GM23338 (cell line): ENCODE measurements at regions not wholly inside any gene's neighbourhood (a gene's known extent, or its start where the extent isn't known, plus 50 kb on each side); places are given as distances from the start of the nearest gene placed in this dataset.

ENCODE experiments used
- ATAC-seq: fragments of 200-7000 bp; cut with Tn5 transposase; 3 replicates; pipeline ENCODE4 v1.9.1; 2020
- DNase-seq: peaks from one replicate; pipeline ENCODE4 v3.0.0-alpha.2; 2015; ENCODE audit warnings: low spot score
- H2AFZ ChIP-seq: fragments of 200-600 bp; sonication (generic); 2 replicates; pipeline ENCODE4 v1.8.0; 2016; ENCODE audit warnings: antibody characterized with exemption, mild to moderate bottlenecking, moderate library complexity
- H3F3A ChIP-seq: fragments of 200-600 bp; sonication (generic); replicated peaks from 2 replicates; pipeline ENCODE4 v1.8.0; 2017; ENCODE audit warnings: antibody characterized with exemption, mixed run types, low read depth
- H3K27ac ChIP-seq: fragments of 200-600 bp; sonication (generic); 2 replicates; pipeline ENCODE4 v1.6.1; 2016; ENCODE audit warnings: low read depth
- H3K27me3 ChIP-seq: fragments of 200-600 bp; sonication (generic); 2 replicates; pipeline ENCODE4 v1.8.0; 2016; ENCODE audit warnings: mild to moderate bottlenecking, mixed run types, moderate library complexity; ENCODE audit not compliant: insufficient read depth
- H3K36me3 ChIP-seq: fragments of 200-600 bp; sonication (generic); 2 replicates; pipeline ENCODE4 v1.8.0; 2016; ENCODE audit warnings: mild to moderate bottlenecking; ENCODE audit not compliant: insufficient read depth
- H3K4me1 ChIP-seq: fragments of 200-600 bp; sonication (generic); 2 replicates; pipeline ENCODE4 v1.8.0; 2016; ENCODE audit warnings: mild to moderate bottlenecking, moderate library complexity; ENCODE audit not compliant: insufficient read depth
- H3K4me2 ChIP-seq: fragments of 200-600 bp; sonication (generic); 2 replicates; pipeline ENCODE4 v1.7.1; 2017; ENCODE audit warnings: mixed run types
- H3K4me3 ChIP-seq: fragments of 200-600 bp; sonication (generic); 2 replicates; pipeline ENCODE4 v1.6.1; 2016; ENCODE audit warnings: mixed run types
- H3K79me2 ChIP-seq: fragments of 200-600 bp; sonication (generic); replicated peaks from 2 replicates; pipeline ENCODE4 v1.8.0; 2017; ENCODE audit warnings: mild to moderate bottlenecking; ENCODE audit not compliant: insufficient read depth
- H3K9me2 ChIP-seq: fragments of 200-600 bp; sonication (generic); 2 replicates; pipeline ENCODE4 v1.8.0; 2017; ENCODE audit not compliant: insufficient read depth
- H4K20me1 ChIP-seq: fragments of 200-600 bp; sonication (generic); replicated peaks from 2 replicates; pipeline ENCODE4 v1.8.0; 2017; ENCODE audit warnings: mild to moderate bottlenecking; ENCODE audit not compliant: insufficient read depth
- H3K27ac Mint-ChIP-seq: 2 replicates; pipeline ENCODE4 v1.8.0; 2020; ENCODE audit warnings: inconsistent platforms, mild to moderate bottlenecking, moderate library complexity, mixed read lengths
- H3K27me3 Mint-ChIP-seq: 3 replicates; pipeline ENCODE4 v1.8.0; 2022; ENCODE audit warnings: low read depth, mild to moderate bottlenecking, moderate library complexity, mixed read lengths, inconsistent platforms; ENCODE audit not compliant: insufficient read depth, poor library complexity
- H3K36me3 Mint-ChIP-seq: 3 replicates; pipeline ENCODE4 v1.8.0; 2021; ENCODE audit warnings: low read depth, mild to moderate bottlenecking, inconsistent platforms, moderate library complexity, mixed read lengths
- H3K4me1 Mint-ChIP-seq: 3 replicates; pipeline ENCODE4 v1.8.0; 2020; ENCODE audit warnings: mild to moderate bottlenecking, inconsistent platforms, mixed read lengths
- H3K4me3 Mint-ChIP-seq: 3 replicates; pipeline ENCODE4 v1.8.0; 2021; ENCODE audit warnings: moderate library complexity, mild to moderate bottlenecking, inconsistent platforms, mixed read lengths
- H3K9me3 Mint-ChIP-seq: 3 replicates; pipeline ENCODE4 v1.8.0; 2020; ENCODE audit warnings: moderate library complexity, mild to moderate bottlenecking, inconsistent platforms, mixed read lengths
- CREB1 ChIP-seq: fragments of 250-450 bp; sonication (Bioruptor Pico); IDR thresholded peaks from 2 replicates; pipeline ENCODE4 v1.5.0; 2020; ENCODE audit warnings: low read depth, mild to moderate bottlenecking, moderate library complexity
- CTCF ChIP-seq, 2 experiments: fragments of 200-600 bp in 1 of 2; sonication (generic) in 1 of 2; conservative IDR thresholded peaks; 2 replicates each; pipeline versions ENCODE4 v1.5.1 to v1.6.1; 2016 to 2017; ENCODE audit warnings: antibody characterized with exemption in 2 of 2, low read depth in 2 of 2, mild to moderate bottlenecking in 2 of 2, moderate library complexity in 1 of 2
- ETS1 ChIP-seq: IDR thresholded peaks from 2 replicates; pipeline ENCODE4 v1.6.1; 2016; ENCODE audit warnings: antibody characterized with exemption
- EZH2 ChIP-seq: fragments of 200-600 bp; sonication (generic); IDR thresholded peaks from one replicate; pipeline ENCODE4 v1.8.0; 2017; ENCODE audit warnings: antibody characterized with exemption, mild to moderate bottlenecking, low read depth; ENCODE audit not compliant: unreplicated experiment
- JUNB ChIP-seq: IDR thresholded peaks from one replicate; pipeline ENCODE4 v1.6.1; 2016; ENCODE audit warnings: antibody characterized with exemption; ENCODE audit not compliant: unreplicated experiment
- NANOG ChIP-seq: IDR thresholded peaks from 2 replicates; pipeline ENCODE4 v1.6.1; 2016; ENCODE audit warnings: antibody characterized with exemption, borderline replicate concordance
- POLR2AphosphoS5 ChIP-seq: IDR thresholded peaks from 2 replicates; pipeline ENCODE4 v1.6.1; 2016; ENCODE audit warnings: antibody characterized with exemption, low read depth
- REST ChIP-seq: IDR thresholded peaks from one replicate; pipeline ENCODE4 v1.6.1; 2018; ENCODE audit warnings: antibody characterized with exemption; ENCODE audit not compliant: unreplicated experiment
- STAT1 ChIP-seq: IDR thresholded peaks from one replicate; pipeline ENCODE4 v1.6.1; 2016; ENCODE audit warnings: antibody characterized with exemption; ENCODE audit not compliant: unreplicated experiment
- ZNF114 ChIP-seq: fragments of 250-450 bp; sonication (Bioruptor Pico); IDR thresholded peaks from 2 replicates; pipeline ENCODE4 v1.5.0; 2020; ENCODE audit warnings: mild to moderate bottlenecking, moderate library complexity
- ZNF331 ChIP-seq: fragments of 250-450 bp; sonication (Bioruptor Pico); IDR thresholded peaks from 2 replicates; pipeline ENCODE4 v1.5.0; 2020; ENCODE audit warnings: low read depth, mild to moderate bottlenecking, moderate library complexity
- ZNF462 ChIP-seq: fragments of 250-450 bp; sonication (Bioruptor Pico); IDR thresholded peaks from 2 replicates; pipeline ENCODE4 v1.5.0; 2020; ENCODE audit warnings: mild to moderate bottlenecking, moderate library complexity

- H3K36me3 ChIP-seq: no peaks in the 10 kb centered on the region
- H3K4me1 ChIP-seq: no peaks in the 10 kb centered on the region
- DNase-seq (no peak), ATAC-seq (no peak)
- Mint-ChIP-seq H3K4me3 (no peak overlapping the region), H3K9me3 (peaks cover 9% of the 10 kb centered on the region), H3K36me3 (peaks cover 9% of the 10 kb centered on the region; the same call in 2 of the 3 replicates), H3K4me1 (peaks cover 8% of the 10 kb centered on the region; the same call in 2 of the 3 replicates), H3K27ac (no peak overlapping the region), H3K27me3 (peaks cover 3% of the 10 kb centered on the region)
- H3K4me3 ChIP-seq: no peak overlapping the region
- H3K79me2 ChIP-seq: no peaks in the 10 kb centered on the region
- no peaks in the 10 kb centered on the region for H4K20me1 ChIP-seq
- no peaks in the 10 kb centered on the region for H3K27me3 ChIP-seq
- TF ChIP-seq NANOG (no peak), ZNF114 (CRISPR knock-in tag) (no peak), ETS1 (no peak), ZNF462 (CRISPR knock-in tag) (no peak), ZNF331 (no peak), EZH2 (no peak), CTCF (conservative IDR thresholded peaks at IDR 0.05; ENCODE audit: low read depth in 2 of 2) (no peak), POLR2AphosphoS5 (no peak), JUNB (no peak), REST (no peak), CREB1 (CRISPR knock-in tag) (no peak), STAT1 (no peak)
- H3K9me2 ChIP-seq: peaks cover 6% of the 10 kb centered on the region; the same call in 1 of the 2 replicates
- 0 out of 2 replicates have a peak overlapping the region, but pooled peaks have one; percentile 3 for H2AFZ ChIP-seq
- H3F3A ChIP-seq: no peaks in the 10 kb centered on the region
- no peak overlapping the region for H3K4me2 ChIP-seq
- H3K27ac ChIP-seq: no peak overlapping the region
Observed at GRCh38 chr4:23476515-23477090, 413.2 kb downstream of the PPARGC1A start.
